Lower leg skin (tissue), 3 donors: ENCODE measurements at regions not wholly inside any gene's neighbourhood (a gene's known extent, or its start where the extent isn't known, plus 50 kb on each side); places are given as distances from the start of the nearest gene placed in this dataset.

Experiments used
- CTCF ChIP-seq, 3 donors: fragments of 450-650 bp; IDR thresholded peaks; one replicate each; pipeline ENCODE4 v1.5.1; 2016; ENCODE audit warnings: antibody characterized with exemption in 3 of 3, mild to moderate bottlenecking in 3 of 3, moderate library complexity in 2 of 3
- POLR2A ChIP-seq, 2 donors: fragments of 450-650 bp; IDR thresholded peaks; one replicate each; pipeline ENCODE4 v1.6.1; 2016 to 2017; ENCODE audit warnings: antibody characterized with exemption in 2 of 2, mild to moderate bottlenecking in 1 of 2, moderate library complexity in 1 of 2

DNA sequence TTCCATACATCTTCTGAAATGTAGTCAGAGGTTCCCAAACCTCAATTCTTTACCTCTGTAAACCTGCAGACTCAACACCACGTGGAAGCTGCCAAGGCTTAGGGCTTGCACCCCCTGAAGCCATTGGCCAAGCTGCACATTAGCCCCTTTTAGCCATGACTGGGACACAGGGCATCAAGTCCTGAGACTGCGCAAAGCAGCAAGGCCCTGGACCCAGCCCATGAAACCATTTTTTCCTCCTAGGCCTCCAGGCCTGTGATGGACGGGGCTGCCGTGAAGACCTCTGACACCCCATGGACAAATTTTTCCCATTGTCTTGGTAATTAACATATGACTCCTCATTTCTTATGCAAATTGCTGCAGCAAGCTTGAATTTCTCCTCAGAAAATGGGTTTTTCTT is 727.8 kb downstream of the C6orf118 start:
- TF ChIP-seq CTCF (IDR thresholded peaks at IDR 0.05) (no peak), POLR2A (IDR thresholded peaks at IDR 0.05) (no peak)
